Rectal smooth muscle tissue (tissue), 1 donor: ENCODE measurements at regions not wholly inside any gene's neighbourhood (a gene's known extent, or its start where the extent isn't known, plus 50 kb on each side); places are given as distances from the start of the nearest gene placed in this dataset.
"Not testable (repeated sequence)": the region's sequence is repeated elsewhere in the genome, so short reads cannot be mapped to it uniquely, and the experiment has no call there.

Experiments used
- H3K27ac ChIP-seq: one replicate; pipeline ENCODE4 v1.7.0; 2013; ENCODE audit warnings: low read depth, low read length, inconsistent platforms
- H3K27me3 ChIP-seq: one replicate; pipeline ENCODE4 v1.7.0; 2013; ENCODE audit warnings: low read length; ENCODE audit not compliant: control insufficient read depth, insufficient read depth
- H3K36me3 ChIP-seq: one replicate; pipeline ENCODE4 v1.7.0; 2013; ENCODE audit warnings: low read length; ENCODE audit not compliant: control insufficient read depth, insufficient read depth
- H3K4me1 ChIP-seq: one replicate; pipeline ENCODE4 v1.7.0; 2013; ENCODE audit warnings: low read length; ENCODE audit not compliant: control insufficient read depth, insufficient read depth
- H3K4me3 ChIP-seq: one replicate; pipeline ENCODE4 v1.7.0; 2013; ENCODE audit warnings: low read length
- H3K9ac ChIP-seq: one replicate; pipeline ENCODE4 v1.7.0; 2013; ENCODE audit warnings: low read length

- not testable (repeated sequence) for H3K4me3 ChIP-seq, H3K36me3 ChIP-seq, H3K27me3 ChIP-seq, H3K4me1 ChIP-seq, H3K9ac ChIP-seq
- peak overlapping the region; percentile 14 for H3K27ac ChIP-seq
Observed at GRCh38 chr7:32669173-32669870, 174.0 kb downstream of the AVL9 start.

- not testable (repeated sequence) for H3K4me1 ChIP-seq, H3K9ac ChIP-seq, H3K36me3 ChIP-seq, H3K4me3 ChIP-seq, H3K27me3 ChIP-seq, H3K27ac ChIP-seq
Observed at GRCh38 chr7:32668387-32669097, 173.3 kb downstream of the AVL9 start.

DNA sequence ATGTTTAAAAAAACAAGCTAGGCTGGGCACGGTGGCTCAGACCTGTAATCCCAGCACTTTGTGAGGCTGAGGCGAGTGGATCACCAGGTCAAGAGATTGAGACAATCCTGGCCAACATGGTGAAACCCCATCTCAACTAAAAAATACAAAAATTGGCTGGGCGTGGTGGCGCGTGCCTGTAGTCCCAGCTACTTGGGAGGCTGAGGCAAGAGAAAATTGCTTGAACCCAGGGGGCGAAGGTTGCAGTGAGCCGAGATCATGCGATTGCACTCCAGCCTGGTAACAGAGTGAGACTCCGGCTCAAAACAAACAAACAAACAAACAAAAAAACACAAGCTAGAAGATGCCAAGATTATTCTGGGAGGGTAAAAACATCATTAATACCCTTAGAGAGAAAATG lies 172.3 kb downstream of the AVL9 start:
- H3K36me3 ChIP-seq, H3K27ac ChIP-seq, H3K9ac ChIP-seq, H3K27me3 ChIP-seq, H3K4me3 ChIP-seq, H3K4me1 ChIP-seq: not testable (repeated sequence)

GRCh38 chr7:32663805-32664211 lies 168.5 kb downstream of the AVL9 start:
- not testable (repeated sequence) for H3K27me3 ChIP-seq, H3K4me1 ChIP-seq, H3K27ac ChIP-seq

DNA sequence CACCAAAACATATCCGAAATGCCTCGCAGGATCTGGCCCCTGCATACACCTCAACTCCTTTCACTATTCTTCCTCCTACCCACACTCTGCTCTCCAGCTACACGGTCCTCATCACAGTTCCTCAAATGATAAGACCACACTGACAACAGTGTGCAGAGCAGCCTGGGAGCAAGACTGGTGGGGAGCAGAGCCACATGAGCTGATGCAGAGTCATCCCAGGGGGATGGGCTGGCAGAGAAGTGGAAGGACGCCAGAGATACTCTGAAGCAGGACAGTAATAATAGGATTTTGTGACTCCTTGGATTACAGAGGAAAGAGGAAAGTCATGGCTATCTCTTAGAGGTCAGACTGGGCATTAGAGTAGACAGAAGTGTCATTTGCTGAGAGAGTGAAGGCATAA lies 167.2 kb downstream of the AVL9 start:
- not testable (repeated sequence) for H3K4me1 ChIP-seq, H3K36me3 ChIP-seq, H3K9ac ChIP-seq, H3K4me3 ChIP-seq, H3K27ac ChIP-seq, H3K27me3 ChIP-seq

More at GRCh38 chr7:32663805-32664211, 168.5 kb downstream of the AVL9 start:
- H3K36me3 ChIP-seq, H3K4me3 ChIP-seq, H3K9ac ChIP-seq: not testable (repeated sequence)

DNA sequence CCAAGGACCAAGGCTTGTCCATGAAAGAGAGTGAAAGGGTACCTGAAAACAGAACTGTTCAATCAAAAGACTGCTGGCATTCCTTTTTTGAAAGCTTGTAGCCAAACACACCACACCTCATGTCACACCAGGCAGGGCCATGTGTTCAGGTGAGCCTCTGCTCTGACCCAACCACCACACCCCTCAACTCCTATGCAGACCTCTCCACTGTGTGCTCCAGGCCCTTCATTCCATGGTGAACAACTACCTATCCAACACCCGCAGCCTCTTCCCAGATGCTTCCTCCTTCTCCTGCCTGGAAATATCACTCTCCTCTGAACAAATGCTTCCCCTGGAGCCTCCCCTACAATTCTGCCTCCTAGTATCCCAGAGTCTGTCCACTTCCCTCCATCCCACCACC lies 166.6 kb downstream of the AVL9 start:
- H3K9ac ChIP-seq, result no peak overlapping the region
- no peak overlapping the region for H3K27ac ChIP-seq
- no peaks in the 10 kb centered on the region for H3K4me1 ChIP-seq
- H3K4me3 ChIP-seq, result no peak overlapping the region
- no peaks in the 10 kb centered on the region for H3K36me3 ChIP-seq
- H3K27me3 ChIP-seq, result no peaks in the 10 kb centered on the region

DNA sequence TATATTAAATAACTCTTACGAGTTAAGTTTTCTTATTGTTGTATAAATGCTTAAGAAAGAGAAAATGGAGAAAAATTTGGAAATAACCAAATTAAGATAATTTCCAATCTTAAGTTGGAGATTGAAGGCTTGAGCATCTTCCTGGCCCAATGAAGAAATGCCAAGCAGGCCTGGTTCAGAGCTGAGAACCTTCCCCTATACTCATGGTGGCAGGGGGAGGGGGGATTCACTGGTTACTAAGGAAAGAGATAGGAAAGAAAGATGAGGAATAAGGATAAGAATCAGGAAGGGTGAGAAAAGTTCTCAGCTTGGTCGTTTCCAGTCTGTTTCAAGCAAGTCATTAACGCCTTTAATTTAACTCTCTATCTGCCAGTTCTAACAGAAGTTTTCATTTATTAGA lies 166.2 kb downstream of the AVL9 start:
- H3K27ac ChIP-seq, result no peak overlapping the region
- no peak overlapping the region for H3K4me3 ChIP-seq
- H3K9ac ChIP-seq, result no peak overlapping the region
- H3K27me3 ChIP-seq, result no peaks in the 10 kb centered on the region
- H3K4me1 ChIP-seq, result no peaks in the 10 kb centered on the region
- H3K36me3 ChIP-seq, result no peaks in the 10 kb centered on the region

DNA sequence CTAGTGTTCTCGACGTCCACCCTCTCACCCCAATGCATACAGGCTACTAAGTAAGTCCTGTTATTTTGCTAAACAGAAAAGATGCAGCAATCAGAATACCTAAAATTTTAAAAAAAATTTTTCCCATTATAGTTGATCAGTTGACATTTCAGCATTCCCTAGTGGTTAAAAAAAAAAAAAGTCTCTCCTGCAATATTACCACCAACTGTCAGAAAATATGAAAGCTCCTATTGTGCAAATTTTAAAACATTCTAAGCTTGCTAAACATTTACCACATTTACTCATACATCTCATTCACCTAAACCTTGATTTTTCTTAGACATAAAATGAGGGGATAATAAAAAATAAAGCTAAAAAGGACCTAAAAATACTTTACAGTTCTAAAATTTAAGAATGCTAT lies 165.6 kb downstream of the AVL9 start:
- H3K4me3 ChIP-seq, result no peak overlapping the region
- no peaks in the 10 kb centered on the region for H3K4me1 ChIP-seq
- H3K27ac ChIP-seq, result no peak overlapping the region
- H3K36me3 ChIP-seq, result no peaks in the 10 kb centered on the region
- no peak overlapping the region for H3K9ac ChIP-seq
- H3K27me3 ChIP-seq, result no peaks in the 10 kb centered on the region

- no peaks in the 10 kb centered on the region for H3K27me3 ChIP-seq
- no peaks in the 10 kb centered on the region for H3K4me1 ChIP-seq
- no peak overlapping the region for H3K27ac ChIP-seq
- H3K4me3 ChIP-seq, result no peak overlapping the region
- no peaks in the 10 kb centered on the region for H3K36me3 ChIP-seq
- H3K9ac ChIP-seq, result no peak overlapping the region
Observed at GRCh38 chr7:32659853-32660252, 164.6 kb downstream of the AVL9 start.

DNA sequence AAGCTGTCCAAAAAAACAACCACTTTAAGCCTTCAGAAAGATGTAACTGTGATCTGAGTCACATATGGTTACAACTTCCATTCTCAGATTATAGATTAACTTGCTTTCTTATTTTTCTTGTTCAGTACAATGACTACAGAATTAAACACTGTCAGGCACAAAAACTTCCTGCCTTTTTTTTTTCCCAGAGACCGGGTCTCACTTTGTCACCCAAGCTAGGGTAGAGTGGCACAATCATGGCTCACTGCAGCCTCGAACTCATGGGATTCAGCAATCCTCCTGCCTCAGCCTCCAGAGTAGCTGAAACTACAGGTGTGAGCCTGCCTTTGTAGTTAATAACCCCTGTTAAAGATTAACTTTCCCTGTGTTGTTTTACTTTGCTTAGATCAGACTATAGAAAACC lies 163.2 kb downstream of the AVL9 start:
- Histone ChIP-seq H3K4me3 (no peak overlapping the region), H3K4me1 (no peaks in the 10 kb centered on the region), H3K9ac (no peak overlapping the region), H3K36me3 (no peaks in the 10 kb centered on the region), H3K27ac (no peak overlapping the region), H3K27me3 (no peaks in the 10 kb centered on the region)

- no peak overlapping the region for H3K27ac ChIP-seq
- H3K9ac ChIP-seq, result no peak overlapping the region
- H3K27me3 ChIP-seq, result no peaks in the 10 kb centered on the region
- no peaks in the 10 kb centered on the region for H3K36me3 ChIP-seq
- no peaks in the 10 kb centered on the region for H3K4me1 ChIP-seq
- H3K4me3 ChIP-seq, result no peak overlapping the region
Observed at GRCh38 chr7:32658034-32658433, 162.7 kb downstream of the AVL9 start.

GRCh38 chr7:32654549-32654948 lies 159.3 kb downstream of the AVL9 start:
- not testable (repeated sequence) for H3K27ac ChIP-seq

DNA sequence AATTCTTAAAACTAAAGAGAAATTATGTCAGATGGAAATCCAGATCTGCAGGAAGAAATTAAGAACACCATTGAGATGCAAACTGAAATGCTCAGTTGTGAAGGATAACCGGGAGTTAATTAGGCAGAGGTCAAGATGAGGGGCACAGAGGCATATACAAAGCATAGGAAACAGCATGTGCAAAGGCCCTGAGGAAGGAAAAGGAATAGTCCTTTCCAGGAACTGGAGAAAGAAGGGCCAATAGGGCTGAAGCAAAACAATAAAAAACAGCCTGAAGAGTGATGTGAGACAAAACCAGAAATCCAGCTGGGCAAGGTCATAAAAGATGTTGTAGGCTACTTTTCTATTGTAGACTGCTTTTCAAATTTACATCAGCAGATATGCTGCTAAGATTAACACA lies 155.1 kb downstream of the AVL9 start:
- not testable (repeated sequence) for H3K4me3 ChIP-seq, H3K27me3 ChIP-seq, H3K27ac ChIP-seq, H3K4me1 ChIP-seq, H3K36me3 ChIP-seq, H3K9ac ChIP-seq

More at GRCh38 chr7:32654549-32654948, 159.3 kb downstream of the AVL9 start:
- H3K36me3 ChIP-seq, H3K27me3 ChIP-seq, H3K4me1 ChIP-seq, H3K4me3 ChIP-seq, H3K9ac ChIP-seq: not testable (repeated sequence)
